ENCODE measurements at regions not wholly inside any gene's neighbourhood (a gene's known extent, or its start where the extent isn't known, plus 50 kb on each side); places are given as distances from the start of the nearest gene placed in this dataset.
A peak's percentile ranks its signal among the peaks of the same experiment; 100 is the strongest.

GRCh38 chr15:94535298-94536048 is 304.1 kb downstream of the MCTP2 start:
- no peak for DNase-seq

DNA sequence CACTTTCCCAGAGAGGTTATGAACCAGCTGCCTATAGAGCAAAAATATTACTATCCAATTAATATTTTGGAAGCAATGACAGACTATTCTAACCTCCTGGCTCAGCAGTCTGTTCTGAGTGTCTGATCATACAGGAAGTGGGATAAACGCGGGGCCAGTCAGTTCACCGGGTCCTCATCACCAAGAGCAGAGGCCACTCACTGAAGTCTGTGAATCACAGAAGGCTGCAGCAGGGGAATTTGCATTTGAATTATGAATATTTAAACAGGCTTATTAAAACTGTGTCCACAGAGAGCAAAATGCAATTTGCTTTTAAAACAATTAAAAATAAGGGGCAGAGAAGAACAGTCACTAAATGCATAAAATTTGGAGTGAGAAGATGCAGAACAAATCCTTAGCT is 305.2 kb downstream of the MCTP2 start:
- no peak for DNase-seq

- DNase-seq: no peak
These were observed 306.9 kb downstream of the MCTP2 start for GRCh38 chr15:94538280-94538679.

DNA sequence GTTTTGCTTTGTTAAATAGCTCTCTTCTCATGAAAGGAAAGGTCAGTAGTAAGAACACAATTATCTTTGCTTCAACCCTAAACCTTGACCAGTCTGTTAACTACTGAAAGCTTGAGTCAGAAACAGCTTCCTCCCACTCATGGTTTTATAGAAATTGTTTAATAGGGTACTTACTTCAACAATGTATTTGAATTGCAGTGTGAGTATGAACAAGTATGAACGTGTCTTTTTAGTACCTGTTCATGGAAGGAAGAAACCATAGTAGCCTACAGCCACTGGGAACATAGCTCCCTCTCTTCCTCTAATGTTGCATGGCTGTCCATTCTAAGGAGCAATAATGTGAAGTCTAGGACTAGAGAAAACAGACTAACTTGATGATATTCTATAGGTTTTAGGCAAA is 311.0 kb downstream of the MCTP2 start:
- no peak for DNase-seq

GRCh38 chr15:94546808-94547207 is 315.4 kb downstream of the MCTP2 start:
- no peak for DNase-seq

DNA sequence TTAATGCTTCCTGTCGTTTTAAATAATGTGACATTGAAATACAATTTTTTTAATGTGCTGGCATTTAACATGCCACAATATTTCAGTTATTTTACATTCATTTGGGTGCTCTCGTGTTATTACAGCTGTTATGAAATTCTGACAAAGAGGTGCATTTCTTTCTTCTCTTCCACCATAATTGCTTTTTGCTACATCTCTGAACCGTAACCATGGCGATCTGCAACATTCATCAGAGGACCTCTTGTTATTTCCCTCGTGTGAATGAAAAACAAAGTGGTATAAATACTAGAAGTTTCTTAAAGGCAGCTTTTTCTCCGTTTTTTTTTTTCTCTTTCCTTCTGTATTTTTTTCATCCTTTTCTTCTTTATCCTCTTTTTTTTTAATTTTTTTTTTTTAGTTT is 316.4 kb downstream of the MCTP2 start:
- DNase-seq: no peak

- DNase-seq: no peak
These were observed 324.6 kb downstream of the MCTP2 start for GRCh38 chr15:94555841-94556519.

- DNase-seq: no peak
These were observed 329.8 kb downstream of the MCTP2 start for GRCh38 chr15:94561036-94561689.

- DNase-seq: no peak
These were observed 332.1 kb downstream of the MCTP2 start for GRCh38 chr15:94563456-94563855.

- DNase-seq: peak; percentile 19
These were observed 345.6 kb downstream of the MCTP2 start for GRCh38 chr15:94576889-94577533.

DNA sequence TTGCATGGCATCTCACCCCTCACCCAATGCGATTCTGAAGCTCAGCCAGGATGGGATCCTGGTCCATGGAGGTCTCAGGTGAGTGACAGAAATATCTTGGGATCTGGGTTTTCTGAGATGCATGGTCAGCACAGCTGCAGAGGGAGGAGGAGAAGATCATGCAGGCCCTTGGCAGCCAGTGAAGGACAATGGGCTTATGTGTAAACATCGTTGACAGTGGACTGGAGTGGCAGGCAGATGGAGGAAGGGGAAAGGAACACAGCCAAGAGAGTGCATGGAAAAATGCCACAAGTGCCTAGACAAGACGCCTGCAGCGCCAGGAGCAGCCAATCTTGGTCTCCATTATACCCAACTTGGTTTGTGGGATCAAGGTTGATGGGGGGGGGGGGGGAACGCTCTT is 347.9 kb downstream of the MCTP2 start:
- no peak for DNase-seq

GRCh38 chr15:94580211-94580885 is 349.0 kb downstream of the MCTP2 start:
- DNase-seq: no peak

DNA sequence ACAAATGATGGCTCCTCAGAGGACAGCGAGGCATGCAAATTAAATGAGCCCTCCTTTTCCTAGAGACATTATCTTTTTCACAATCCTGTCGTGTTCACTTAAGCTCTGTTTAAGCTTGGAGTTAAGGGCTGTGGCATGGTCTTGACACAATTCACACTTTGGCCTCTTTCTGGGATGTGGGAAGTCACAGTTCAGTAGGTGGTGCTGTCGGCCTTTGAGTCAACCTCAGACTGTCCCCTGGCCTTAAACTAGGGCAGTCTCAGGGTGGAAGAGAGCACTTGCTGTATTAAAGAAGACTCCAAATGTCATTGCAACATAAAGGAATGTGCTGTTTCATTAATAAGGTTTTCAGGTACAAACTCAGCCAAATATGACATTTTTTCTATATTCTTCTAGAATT is 351.0 kb downstream of the MCTP2 start:
- no peak for DNase-seq

GRCh38 chr15:94584833-94585244 is 353.5 kb downstream of the MCTP2 start:
- peak; percentile 45 for DNase-seq

GRCh38 chr15:94586099-94586498 is 354.7 kb downstream of the MCTP2 start:
- no peak for DNase-seq

- DNase-seq: no peak
These were observed 355.8 kb downstream of the MCTP2 start for GRCh38 chr15:94587113-94587512.

DNA sequence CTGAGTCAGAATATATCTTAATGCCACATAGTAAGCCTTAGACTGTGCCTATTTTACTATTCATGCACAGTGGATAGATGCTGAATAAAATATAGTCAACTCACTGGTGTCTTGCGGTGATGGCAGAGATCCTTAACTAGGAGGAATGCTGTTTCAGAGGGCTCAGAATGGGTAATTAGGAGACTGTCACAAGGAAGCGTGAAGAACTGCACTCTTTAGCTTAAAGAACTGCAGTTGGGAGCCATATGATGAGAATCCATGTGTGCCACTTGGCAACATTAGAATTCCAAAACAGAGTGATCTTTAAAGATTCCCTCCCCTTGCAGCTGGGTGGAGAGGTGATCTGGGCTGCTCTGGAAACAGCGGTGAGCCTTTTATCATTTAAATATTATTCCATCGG is 357.6 kb downstream of the MCTP2 start:
- no peak for DNase-seq

DNA sequence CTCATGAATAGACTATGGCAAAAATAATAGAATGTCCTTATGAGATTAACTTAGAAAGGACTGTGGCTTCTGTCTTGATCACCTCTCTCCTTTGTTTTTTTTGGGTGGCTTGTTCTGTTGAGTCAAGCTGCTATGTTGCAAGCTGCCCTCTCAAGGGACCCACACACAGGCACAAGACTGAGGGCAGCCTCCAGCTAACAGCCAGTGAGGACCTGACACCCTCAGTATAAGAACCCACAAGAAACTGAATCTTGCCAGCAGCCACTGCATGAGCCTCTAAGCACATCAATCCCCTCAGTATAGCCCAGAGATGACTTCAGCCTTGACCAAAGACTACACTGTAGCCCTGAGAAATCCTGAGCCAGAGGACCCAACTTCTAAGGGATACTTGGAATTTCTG is 361.1 kb downstream of the MCTP2 start:
- no peak for DNase-seq

DNA sequence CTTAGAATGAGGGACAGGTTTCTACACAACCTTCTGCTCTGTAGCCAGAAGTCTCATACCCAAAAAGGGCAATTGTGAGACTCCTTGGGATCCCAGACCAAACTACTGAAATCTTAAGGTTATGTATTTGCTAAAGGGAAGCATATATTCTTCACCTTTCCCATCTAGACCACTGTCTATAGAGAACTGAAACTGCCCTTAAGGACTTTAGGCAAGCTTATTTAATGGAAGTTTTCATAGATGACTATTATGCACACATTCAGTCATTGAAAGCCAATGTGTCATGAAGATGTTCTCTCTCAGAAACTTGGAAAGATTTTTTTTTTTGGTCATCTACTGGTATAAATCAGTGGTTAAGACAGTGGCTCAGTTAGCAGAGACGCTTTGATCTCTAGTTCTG is 365.3 kb downstream of the MCTP2 start:
- DNase-seq: no peak

DNA sequence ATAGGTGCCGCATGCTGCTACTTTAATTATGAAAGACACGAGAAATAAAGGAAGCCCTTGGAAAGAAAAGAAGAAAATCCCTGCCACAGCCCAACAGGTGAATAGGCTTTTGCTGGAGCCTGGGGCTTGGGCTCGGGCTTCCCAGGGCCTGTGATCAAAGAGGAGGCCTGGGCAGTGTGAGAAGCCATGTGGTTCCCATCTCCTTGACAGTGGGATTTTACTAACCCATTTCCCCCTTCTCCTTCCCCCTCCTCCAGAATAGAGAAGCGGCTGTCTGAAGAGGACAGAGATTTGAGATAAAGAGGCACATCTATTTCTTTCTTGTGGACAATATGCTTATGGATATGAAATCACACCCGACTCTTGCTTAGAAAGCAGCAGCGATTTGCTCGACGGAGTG is 369.1 kb downstream of the MCTP2 start:
- no peak for DNase-seq

DNA sequence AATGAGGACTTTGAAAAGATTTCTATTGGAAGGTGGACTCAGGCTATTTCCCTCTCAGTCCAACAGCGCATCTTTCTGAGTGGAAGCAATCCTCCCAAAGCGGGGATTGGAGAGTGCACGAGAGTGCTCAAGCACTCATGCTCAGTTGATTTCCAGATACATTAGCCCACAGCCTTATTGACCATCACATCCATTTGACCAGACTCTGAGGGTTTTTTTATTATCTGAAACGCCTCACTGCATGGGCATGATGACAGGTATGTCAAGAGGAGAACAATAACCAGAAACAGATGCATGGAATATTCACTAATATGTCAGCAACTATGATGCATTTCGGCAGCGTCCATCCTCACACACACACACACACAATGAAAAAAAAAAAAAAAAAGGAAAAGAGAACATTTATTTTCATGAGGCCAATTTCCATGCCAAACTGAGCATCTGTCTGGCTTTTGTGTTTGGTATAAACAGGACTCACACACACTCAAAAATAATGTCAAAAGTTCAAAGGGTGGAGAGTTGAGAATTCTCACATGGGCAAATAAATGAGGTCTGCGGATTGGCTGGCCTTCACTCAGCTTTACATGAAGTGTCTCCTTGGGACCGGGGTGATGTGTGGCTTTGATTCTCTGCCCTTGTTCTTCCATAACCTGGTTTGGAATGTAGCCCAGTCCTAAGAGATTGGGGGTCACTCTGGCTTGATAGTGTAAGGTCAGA is 371.6 kb downstream of the MCTP2 start:
- DNase-seq: no peak

DNA sequence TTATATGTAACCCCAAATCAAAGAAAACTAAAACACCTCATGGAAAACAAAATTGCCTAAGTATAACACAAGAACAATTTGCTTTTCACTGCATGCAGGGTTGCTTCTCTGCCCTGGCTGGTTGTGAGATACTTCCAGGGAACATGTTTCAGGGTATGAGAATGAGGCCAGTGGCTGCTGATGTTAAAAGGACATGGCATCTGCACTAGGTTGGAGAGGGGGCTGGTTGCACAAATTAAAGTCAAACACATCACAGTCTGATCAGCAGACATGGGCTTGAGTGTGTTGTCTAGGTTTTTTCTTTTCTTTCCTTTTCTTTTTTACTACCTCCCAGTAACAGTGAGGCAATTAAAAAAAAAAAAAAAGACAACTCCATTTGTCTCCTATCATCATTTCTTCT is 374.9 kb downstream of the MCTP2 start:
- DNase-seq: no peak
